Pancreas (tissue), 10 donors: ENCODE measurements at regions not wholly inside any gene's neighbourhood (a gene's known extent, or its start where the extent isn't known, plus 50 kb on each side); places are given as distances from the start of the nearest gene placed in this dataset.

Experiments
- ATAC-seq, 4 donors: fragments of 200-7000 bp; cut with Tn5 transposase; one replicate each; pipeline versions ENCODE4 v1.8.0 to v1.9.1; 2020; ENCODE audit warnings: mild to moderate bottlenecking in 4 of 4, moderate library complexity in 4 of 4
- DNase-seq, 6 donors: peaks; one replicate each; pipeline ENCODE4 v3.0.0-alpha.2; 2020
- FAIRE-seq: peaks from 2 replicates; lab custom pipeline; 2012; peaks lifted over from hg19 to GRCh38; lab: Jason Lieb, UNC
- H3K27ac ChIP-seq, 4 donors: fragments of 200-600 bp; sonication (generic); 1 replicate in 3 of 4; 2 replicates in 1 of 4; pipeline versions ENCODE4 v1.5.0 to v1.8.0; 2020
- H3K27me3 ChIP-seq, 4 donors: fragments of 200-600 bp; one replicate each; pipeline ENCODE4 v1.8.0; 2021
- H3K36me3 ChIP-seq, 3 donors: fragments of 200-600 bp; sonication (generic) in 1 of 3; one replicate each; pipeline versions ENCODE4 v1.5.0 to v1.8.0; 2020 to 2021
- H3K4me1 ChIP-seq, 3 donors: fragments of 200-600 bp; one replicate each; pipeline ENCODE4 v1.8.0; 2021
- H3K4me3 ChIP-seq, 4 donors: fragments of 200-600 bp; sonication (generic) in 2 of 4; one replicate each; pipeline versions ENCODE4 v1.5.0 to v1.8.0; 2020 to 2021
- H3K9me3 ChIP-seq, 4 donors: fragments of 200-600 bp; one replicate each; pipeline ENCODE4 v1.8.0; 2021
- WGBS, 2 donors: extraction: QIAGEN DNeasy Blood & Tissue Kit; methylation state at CpG; one replicate each; pipeline ENCODE4 v1.1.7; 2013; 5-methylcytosine and 5-hydroxymethylcytosine counted together
- intact Hi-C, 3 donors: fragments of 100-400 bp; cut with DNase I; formaldehyde crosslinking; loops; one replicate each; pipeline versions ENCODE4 v1.11.1 to v1.14.2; 2022
- TF ChIP-seq, protein P1 (sequence below), 4 donors: fragments of 200-600 bp; sonication (generic) in 3 of 4; IDR thresholded peaks; one replicate each; pipeline versions ENCODE4 v1.5.0 to v1.8.0; 2021; ENCODE audit warnings: antibody characterized with exemption in 4 of 4
- donor health status: healthy with polysubstance abuse.
- donor health status: DM: no; HTN: no; CAD: no; lungs with moderate emphysema.
- donor health status: DM: no; HTN: no; CAD: no.
- donor health status: control.
- donor health status: control.
- donor health status: Bipolar disorder and iron deficiency.
- donor health status: DM: yes; HTN: yes; CAD: no.
- donor health status: DM: no; HTN: no; CAD: no.
- donor health status: DM: no; HTN: no; CAD: no.
- donor health status: DM: yes; HTN: yes; CAD: no.

DNA sequence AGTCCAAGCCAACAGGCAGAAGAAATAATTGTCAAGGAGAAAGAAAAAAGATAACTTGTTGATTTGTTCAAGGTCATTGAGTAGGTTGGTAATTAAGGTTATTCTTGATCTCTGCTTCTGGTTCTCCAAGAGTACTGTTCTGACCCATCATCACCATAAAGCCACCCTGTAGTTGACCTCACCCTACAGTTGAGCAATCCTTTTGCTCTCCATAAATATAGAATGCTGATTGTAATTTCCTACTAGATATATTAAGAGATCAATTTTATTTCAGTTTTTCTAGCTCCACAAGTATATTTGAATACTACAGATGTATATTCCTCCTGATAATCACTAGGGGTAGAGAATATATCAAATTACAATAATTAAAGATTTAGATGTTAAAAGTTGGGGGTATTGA lies 350.5 kb upstream of the PDE3A start:
- no peaks in the 10 kb centered on the region for H3K27me3 ChIP-seq
- no peak overlapping the region for H3K4me3 ChIP-seq
- TF ChIP-seq, protein P1, sequence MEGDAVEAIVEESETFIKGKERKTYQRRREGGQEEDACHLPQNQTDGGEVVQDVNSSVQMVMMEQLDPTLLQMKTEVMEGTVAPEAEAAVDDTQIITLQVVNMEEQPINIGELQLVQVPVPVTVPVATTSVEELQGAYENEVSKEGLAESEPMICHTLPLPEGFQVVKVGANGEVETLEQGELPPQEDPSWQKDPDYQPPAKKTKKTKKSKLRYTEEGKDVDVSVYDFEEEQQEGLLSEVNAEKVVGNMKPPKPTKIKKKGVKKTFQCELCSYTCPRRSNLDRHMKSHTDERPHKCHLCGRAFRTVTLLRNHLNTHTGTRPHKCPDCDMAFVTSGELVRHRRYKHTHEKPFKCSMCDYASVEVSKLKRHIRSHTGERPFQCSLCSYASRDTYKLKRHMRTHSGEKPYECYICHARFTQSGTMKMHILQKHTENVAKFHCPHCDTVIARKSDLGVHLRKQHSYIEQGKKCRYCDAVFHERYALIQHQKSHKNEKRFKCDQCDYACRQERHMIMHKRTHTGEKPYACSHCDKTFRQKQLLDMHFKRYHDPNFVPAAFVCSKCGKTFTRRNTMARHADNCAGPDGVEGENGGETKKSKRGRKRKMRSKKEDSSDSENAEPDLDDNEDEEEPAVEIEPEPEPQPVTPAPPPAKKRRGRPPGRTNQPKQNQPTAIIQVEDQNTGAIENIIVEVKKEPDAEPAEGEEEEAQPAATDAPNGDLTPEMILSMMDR (IDR thresholded peaks at IDR 0.05) = no peak
- H3K4me1 ChIP-seq = peaks cover 0 to 4% (median 0%) of the 10 kb centered on the region in 3 donors
- DNase-seq = no peak
- intact Hi-C loops = no loop called here
- ATAC-seq = no peak
- no peaks in the 10 kb centered on the region for H3K36me3 ChIP-seq
- H3K27ac ChIP-seq = no peak overlapping the region
- FAIRE-seq = no peak
- no peaks in the 10 kb centered on the region for H3K9me3 ChIP-seq

DNA sequence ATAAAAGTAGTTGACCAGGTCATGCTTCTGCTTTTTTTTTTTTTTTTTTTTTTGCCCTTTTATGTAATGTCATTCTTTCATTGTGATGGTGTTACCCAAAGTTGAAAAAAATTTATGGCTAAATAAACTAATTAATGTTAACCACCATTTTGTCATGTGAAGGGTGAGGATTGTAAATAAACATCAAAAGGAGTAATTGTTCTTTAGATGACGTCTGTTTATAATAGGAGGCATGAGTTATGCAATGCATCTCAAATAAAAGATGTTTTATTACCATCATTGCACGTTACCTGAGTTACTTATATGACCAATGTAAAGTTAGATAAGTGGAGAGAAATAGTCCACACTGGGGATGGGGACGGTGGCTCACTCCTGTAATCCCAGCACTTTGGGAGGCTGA lies 349.9 kb upstream of the PDE3A start:
- FAIRE-seq (peak; percentile 79), ATAC-seq (peak in 2 of 4 donors; percentile 41 to 44), DNase-seq (no peak)
- Histone ChIP-seq H3K36me3 (no peaks in the 10 kb centered on the region), H3K9me3 (no peaks in the 10 kb centered on the region), H3K27ac (no peak overlapping the region), H3K27me3 (no peaks in the 10 kb centered on the region), H3K4me3 (no peak overlapping the region), H3K4me1 (peaks cover 0 to 4% (median 0%) of the 10 kb centered on the region in 3 donors)
- WGBS, 2 donors = 38 to 44% methylated on average over 3 of the region's 3 CpGs
- intact Hi-C loops = no loop called here
- TF ChIP-seq, protein P1 (IDR thresholded peaks at IDR 0.05) = no peak

DNA sequence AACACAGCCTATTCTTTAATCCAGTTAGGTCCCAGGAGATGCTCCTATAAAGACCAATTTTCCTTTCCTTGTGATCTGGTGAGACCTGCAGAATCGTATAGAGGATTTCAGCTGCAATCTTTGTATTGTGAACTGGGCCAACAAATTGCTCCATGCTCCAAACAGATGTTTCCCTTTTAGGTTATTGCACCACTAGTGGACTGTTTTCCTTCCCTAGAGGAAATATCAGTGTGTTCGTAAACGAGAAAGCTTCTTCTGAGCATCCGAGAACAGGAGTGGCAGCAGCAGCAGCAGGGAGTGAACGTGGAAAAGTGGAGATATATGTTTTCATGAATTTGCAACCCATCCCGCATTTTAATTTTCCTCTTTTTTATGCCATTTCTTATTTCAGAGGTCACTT lies 344.1 kb upstream of the PDE3A start:
- DNase-seq = no peak
- WGBS, 2 donors = 80 to 87% methylated on average over 6 of the region's 6 CpGs
- Histone ChIP-seq H3K9me3 (no peaks in the 10 kb centered on the region), H3K27me3 (peaks cover 0 to 4% (median 0%) of the 10 kb centered on the region in 4 donors), H3K36me3 (no peaks in the 10 kb centered on the region), H3K27ac (no peak overlapping the region), H3K4me3 (no peak overlapping the region), H3K4me1 (no peaks in the 10 kb centered on the region)
- ATAC-seq = peak in 1 of 4 donors; percentile 41
- FAIRE-seq = no peak
- intact Hi-C loops = no loop called here
- TF ChIP-seq, protein P1 (IDR thresholded peaks at IDR 0.05) = no peak

DNA sequence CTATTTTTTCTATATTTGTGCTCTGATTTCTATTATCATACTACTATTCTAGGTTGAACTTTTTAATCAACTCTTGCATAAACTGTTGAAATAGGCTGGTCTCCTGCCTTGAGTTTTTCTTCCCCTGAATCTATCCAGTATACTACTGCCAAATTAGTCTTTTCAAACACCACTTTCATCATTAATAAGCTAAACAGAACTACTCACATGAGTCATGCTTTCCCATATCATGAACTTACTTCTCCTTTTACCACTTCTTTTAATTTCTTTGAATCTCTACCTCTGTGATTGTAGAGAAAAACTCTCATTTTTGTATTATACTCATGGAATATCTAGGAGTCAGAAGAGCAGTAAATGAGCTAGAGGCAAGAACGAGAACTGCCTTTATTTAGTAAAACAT lies 340.3 kb upstream of the PDE3A start:
- DNase-seq = no peak
- no peak for FAIRE-seq
- Histone ChIP-seq H3K4me3 (no peak overlapping the region), H3K4me1 (peaks cover 0 to 13% (median 12%) of the 10 kb centered on the region in 3 donors), H3K27me3 (peaks cover 0 to 4% (median 0%) of the 10 kb centered on the region in 4 donors), H3K9me3 (no peaks in the 10 kb centered on the region), H3K36me3 (no peaks in the 10 kb centered on the region), H3K27ac (no peak overlapping the region)
- WGBS, 2 donors = 63 to 85% methylated on average over 1 of the region's 1 CpG
- intact Hi-C loops = no loop called here
- TF ChIP-seq, protein P1 (IDR thresholded peaks at IDR 0.05) = no peak
- ATAC-seq = no peak

DNA sequence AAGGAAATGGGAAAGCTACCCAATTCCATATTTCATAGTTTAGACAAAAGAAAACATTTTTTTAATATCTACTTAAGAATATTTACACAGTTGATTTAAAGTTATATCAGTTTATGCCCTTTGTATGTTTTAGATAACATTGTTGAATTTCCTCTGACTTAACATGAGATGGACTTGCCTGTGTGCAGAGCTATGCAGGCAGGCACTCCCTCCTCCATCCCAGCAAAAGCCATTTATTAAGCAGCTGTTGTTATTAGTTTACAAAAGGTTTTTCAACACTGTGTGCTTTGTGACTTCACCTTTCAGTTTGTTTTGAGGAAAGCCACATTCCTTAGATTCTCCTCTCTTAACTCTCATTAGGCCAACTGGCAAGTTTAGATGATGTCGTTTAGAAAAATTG lies 337.5 kb upstream of the PDE3A start:
- ATAC-seq = peak; percentile 77 to 97 (median 86)
- peak in 3 of 6 donors; percentile 12 to 22 (median 21) for DNase-seq
- peak; percentile 69 for FAIRE-seq
- H3K4me3 ChIP-seq = no peak overlapping the region
- H3K27me3 ChIP-seq = peaks cover 0 to 8% (median 0%) of the 10 kb centered on the region in 4 donors
- intact Hi-C loops = no loop called here
- 6 to 8% methylated on average over 1 of the region's 1 CpG for WGBS, 2 donors
- H3K4me1 ChIP-seq = peaks cover 0 to 13% (median 12%) of the 10 kb centered on the region in 3 donors
- H3K9me3 ChIP-seq = no peaks in the 10 kb centered on the region
- TF ChIP-seq, protein P1 (IDR thresholded peaks at IDR 0.05) = no peak
- H3K36me3 ChIP-seq = no peaks in the 10 kb centered on the region
- peak overlapping the region in 1 of 4 donors; percentile 36 for H3K27ac ChIP-seq
